Choroid plexus epithelial cell (primary cell): ENCODE measurements at regions not wholly inside any gene's neighbourhood (a gene's known extent, or its start where the extent isn't known, plus 50 kb on each side); places are given as distances from the start of the nearest gene placed in this dataset.

Source experiments
- DNase-seq: peaks from one replicate; pipeline ENCODE4 v3.0.0-alpha.2; 2010; ENCODE audit warnings: low read depth
- H3K4me3 ChIP-seq: 2 replicates; pipeline ENCODE4 v1.5.1; 2011; ENCODE audit warnings: low read depth, mild to moderate bottlenecking, control low read depth, low read length, moderate library complexity
- TF ChIP-seq, protein P1 (sequence below): conservative IDR thresholded peaks from 2 replicates; pipeline ENCODE4 v1.5.1; 2011; ENCODE audit warnings: low read depth, mild to moderate bottlenecking, control low read depth, inconsistent platforms, low read length, moderate library complexity

DNA sequence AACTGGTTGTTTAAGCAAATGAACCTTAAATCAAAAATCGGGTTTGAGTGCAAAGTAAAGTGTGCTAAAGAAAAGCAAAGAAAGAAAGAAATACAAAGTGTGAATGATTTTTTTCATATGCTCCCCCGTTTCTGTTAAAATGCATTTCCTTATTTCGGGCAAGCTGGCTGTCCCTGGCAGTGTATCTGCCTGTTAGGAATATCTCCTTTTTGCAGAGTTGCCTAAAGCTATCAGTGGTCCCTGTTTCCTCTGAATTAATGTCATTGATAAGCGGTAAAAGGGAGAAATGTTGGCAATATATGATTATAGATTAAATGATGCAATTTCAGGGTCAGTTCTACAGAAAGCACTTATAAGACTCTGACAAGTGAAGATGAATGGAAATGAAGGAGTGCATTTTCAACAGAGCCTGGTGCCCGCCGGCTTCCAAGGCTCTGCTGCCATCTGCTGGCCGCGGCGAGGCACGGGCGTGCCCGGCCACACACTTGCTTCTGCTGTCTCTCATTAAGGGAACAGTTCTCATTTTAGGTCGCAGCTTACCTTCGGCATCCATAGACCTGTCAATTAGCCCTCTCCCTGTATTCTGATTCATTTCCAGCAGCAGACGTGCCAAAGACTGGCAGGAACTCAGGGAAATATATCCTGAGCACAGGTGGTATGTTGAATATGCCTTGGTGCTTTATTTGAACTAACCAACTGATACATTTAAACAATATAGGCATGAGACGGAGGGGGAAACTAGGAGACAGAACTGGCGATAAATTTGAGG, 381.9 kb downstream of the C6orf118 start:
- no peak overlapping the region for H3K4me3 ChIP-seq
- peak; percentile 75 for DNase-seq
- TF ChIP-seq, protein P1, sequence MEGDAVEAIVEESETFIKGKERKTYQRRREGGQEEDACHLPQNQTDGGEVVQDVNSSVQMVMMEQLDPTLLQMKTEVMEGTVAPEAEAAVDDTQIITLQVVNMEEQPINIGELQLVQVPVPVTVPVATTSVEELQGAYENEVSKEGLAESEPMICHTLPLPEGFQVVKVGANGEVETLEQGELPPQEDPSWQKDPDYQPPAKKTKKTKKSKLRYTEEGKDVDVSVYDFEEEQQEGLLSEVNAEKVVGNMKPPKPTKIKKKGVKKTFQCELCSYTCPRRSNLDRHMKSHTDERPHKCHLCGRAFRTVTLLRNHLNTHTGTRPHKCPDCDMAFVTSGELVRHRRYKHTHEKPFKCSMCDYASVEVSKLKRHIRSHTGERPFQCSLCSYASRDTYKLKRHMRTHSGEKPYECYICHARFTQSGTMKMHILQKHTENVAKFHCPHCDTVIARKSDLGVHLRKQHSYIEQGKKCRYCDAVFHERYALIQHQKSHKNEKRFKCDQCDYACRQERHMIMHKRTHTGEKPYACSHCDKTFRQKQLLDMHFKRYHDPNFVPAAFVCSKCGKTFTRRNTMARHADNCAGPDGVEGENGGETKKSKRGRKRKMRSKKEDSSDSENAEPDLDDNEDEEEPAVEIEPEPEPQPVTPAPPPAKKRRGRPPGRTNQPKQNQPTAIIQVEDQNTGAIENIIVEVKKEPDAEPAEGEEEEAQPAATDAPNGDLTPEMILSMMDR = peak; percentile 99

GRCh38 chr6:164926686-164927085, 382.7 kb downstream of the C6orf118 start:
- TF ChIP-seq, protein P1 = no peak
- DNase-seq = peak; percentile 5
- H3K4me3 ChIP-seq = no peak overlapping the region

DNA sequence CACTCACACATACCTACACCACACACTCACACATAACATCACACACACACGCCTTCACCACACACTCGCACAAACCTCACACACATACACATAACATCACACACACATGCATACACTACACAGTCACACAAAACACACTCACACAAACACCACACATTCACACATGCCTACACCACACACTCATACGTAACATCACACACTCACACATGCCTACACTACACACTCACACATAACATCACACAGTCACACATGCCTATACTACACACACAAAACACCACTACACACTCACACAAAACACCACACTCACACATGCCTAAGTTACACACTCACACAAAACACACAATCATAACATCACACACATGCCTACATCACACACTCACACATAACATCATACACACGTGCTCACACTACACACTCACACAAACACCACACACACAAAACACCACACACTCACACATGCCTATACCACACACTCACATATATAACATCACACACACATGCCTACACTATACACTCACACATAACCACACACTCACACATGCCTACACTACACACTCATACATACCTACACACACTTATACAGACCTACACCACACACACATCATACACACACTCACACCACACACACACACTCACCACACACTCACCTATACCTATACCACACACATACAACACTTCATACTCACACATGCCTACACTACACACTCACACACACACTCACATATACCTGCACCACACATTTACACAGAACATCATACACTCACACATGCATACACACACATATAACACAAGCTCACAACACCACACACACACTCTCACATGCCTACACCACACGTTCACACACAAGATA, 383.5 kb downstream of the C6orf118 start:
- DNase-seq = no peak
- TF ChIP-seq, protein P1 = no peak

GRCh38 chr6:164924674-164925073, 384.7 kb downstream of the C6orf118 start:
- H3K4me3 ChIP-seq = no peak overlapping the region
- no peak for DNase-seq

More for the DNA sequence above, 383.5 kb downstream of the C6orf118 start:
- H3K4me3 ChIP-seq = no peak overlapping the region

GRCh38 chr6:164917211-164917610, 392.2 kb downstream of the C6orf118 start:
- TF ChIP-seq, protein P1 = no peak
- DNase-seq = no peak
- H3K4me3 ChIP-seq = no peak overlapping the region

More at GRCh38 chr6:164924674-164925073, 384.7 kb downstream of the C6orf118 start:
- TF ChIP-seq, protein P1 = no peak

- TF ChIP-seq, protein P1 = no peak
- H3K4me3 ChIP-seq = no peak overlapping the region
- no peak for DNase-seq
Measured at GRCh38 chr6:164916087-164916486, 393.3 kb downstream of the C6orf118 start.
